Endodermal cell (in vitro differentiated cells): ENCODE measurements at regions not wholly inside any gene's neighbourhood (a gene's known extent, or its start where the extent isn't known, plus 50 kb on each side); places are given as distances from the start of the nearest gene placed in this dataset.
"Not testable (repeated sequence)": the region's sequence is repeated elsewhere in the genome, so short reads cannot be mapped to it uniquely, and the experiment has no call there.

Experiments used
- DNase-seq: peaks from one replicate; pipeline ENCODE4 v3.0.0-alpha.2; 2017
- H3K27ac ChIP-seq: 2 replicates; pipeline ENCODE4 v1.5.1; 2013; ENCODE audit warnings: mild to moderate bottlenecking, low read depth, low read length, moderate library complexity
- H3K27me3 ChIP-seq: 2 replicates; pipeline ENCODE4 v1.6.1; 2013; ENCODE audit warnings: mild to moderate bottlenecking, low read length, moderate library complexity; ENCODE audit not compliant: insufficient read depth, control insufficient read depth, poor library complexity, severe bottlenecking
- H3K36me3 ChIP-seq: 2 replicates; pipeline ENCODE4 v1.7.0; 2013; ENCODE audit warnings: mild to moderate bottlenecking, low read length, moderate library complexity; ENCODE audit not compliant: control insufficient read depth, insufficient read depth
- H3K4me1 ChIP-seq: one replicate; pipeline ENCODE4 v1.7.0; 2013; ENCODE audit warnings: low read length; ENCODE audit not compliant: control insufficient read depth, insufficient read depth
- H3K4me3 ChIP-seq: 2 replicates; pipeline ENCODE4 v1.5.1; 2013; ENCODE audit warnings: mild to moderate bottlenecking, low read length, moderate library complexity
- H3K9ac ChIP-seq: 2 replicates; pipeline ENCODE4 v1.6.1; 2013; ENCODE audit warnings: mild to moderate bottlenecking, low read length, moderate library complexity; ENCODE audit not compliant: poor library complexity, severe bottlenecking; ENCODE audit errors: extremely low read depth
- H3K9me3 ChIP-seq: 2 replicates; pipeline ENCODE4 v1.6.1; 2013; ENCODE audit warnings: mild to moderate bottlenecking, low read length, moderate library complexity; ENCODE audit not compliant: control insufficient read depth
- H3K27ac Mint-ChIP-seq: 2 replicates; pipeline ENCODE4 v1.8.0; 2020; ENCODE audit warnings: mixed read lengths
- H3K27me3 Mint-ChIP-seq: 2 replicates; pipeline ENCODE4 v1.8.0; 2021; ENCODE audit warnings: mild to moderate bottlenecking, mixed read lengths; ENCODE audit not compliant: insufficient read depth
- H3K36me3 Mint-ChIP-seq: 2 replicates; pipeline ENCODE4 v1.8.0; 2020; ENCODE audit warnings: low read depth, mixed read lengths
- H3K4me1 Mint-ChIP-seq: 2 replicates; pipeline ENCODE4 v1.8.0; 2020; ENCODE audit warnings: mixed read lengths
- H3K4me3 Mint-ChIP-seq: 2 replicates; pipeline ENCODE4 v1.8.0; 2020; ENCODE audit warnings: mild to moderate bottlenecking, moderate library complexity, mixed read lengths
- H3K9me3 Mint-ChIP-seq: 2 replicates; pipeline ENCODE4 v1.8.0; 2020; ENCODE audit warnings: mild to moderate bottlenecking, mixed read lengths
- CTCF ChIP-seq: fragments of 200-600 bp; sonication (generic); conservative IDR thresholded peaks from 2 replicates; pipeline ENCODE4 v1.5.0; 2021; ENCODE audit warnings: antibody characterized with exemption, mild to moderate bottlenecking
- WGBS, 2 experiments: methylation state at CpG; one replicate each; pipeline versions ENCODE4 v1.1.5 to v1.1.7; 2013; ENCODE audit warnings: missing lambda C conversion rate in 2 of 2, mixed read lengths in 1 of 2; ENCODE audit not compliant: insufficient coverage in 1 of 2, insufficient read length in 1 of 2; 5-methylcytosine and 5-hydroxymethylcytosine counted together

GRCh38 chr13:80523134-80523533 lies 182.2 kb upstream of the SPRY2 start:
- Histone ChIP-seq H3K9me3 (no peaks in the 10 kb centered on the region), H3K9ac (no peak overlapping the region), H3K4me1 (no peaks in the 10 kb centered on the region), H3K4me3 (no peak overlapping the region), H3K36me3 (no peaks in the 10 kb centered on the region), H3K27me3 (no peaks in the 10 kb centered on the region), H3K27ac (no peak overlapping the region)
- Mint-ChIP-seq H3K4me1 (peaks cover 32% of the 10 kb centered on the region), H3K9me3 (peaks cover 7% of the 10 kb centered on the region), H3K27ac (peak overlapping the region; percentile 48), H3K36me3 (no peaks in the 10 kb centered on the region), H3K4me3 (no peak overlapping the region), H3K27me3 (no peaks in the 10 kb centered on the region)
- TF ChIP-seq CTCF, result no peak
- 100% methylated on average over 1 of the region's 1 CpG; no CpG with 5 or more reads in 1 of the 2 experiments for WGBS, 2 experiments
- no peak for DNase-seq

DNA sequence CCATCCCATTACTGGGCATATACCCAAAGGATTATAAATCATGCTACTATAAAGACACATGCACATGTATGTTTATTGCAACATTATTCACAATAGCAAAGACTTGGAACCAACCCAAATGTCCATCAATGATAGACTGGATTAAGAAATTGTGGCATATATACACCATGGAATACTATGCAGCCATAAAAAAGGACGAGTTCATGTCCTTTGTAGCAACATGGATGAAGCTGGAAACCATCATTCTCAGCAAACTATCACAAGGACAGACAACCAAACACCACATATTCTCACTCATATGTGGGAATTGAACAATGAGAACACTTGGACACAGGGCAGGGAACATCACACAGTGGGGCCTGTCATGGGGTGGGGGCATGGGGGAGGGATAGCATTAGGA lies 181.5 kb upstream of the SPRY2 start:
- not testable (repeated sequence) for H3K27me3 Mint-ChIP-seq, H3K9ac ChIP-seq, H3K4me3 Mint-ChIP-seq, H3K4me1 ChIP-seq, H3K27ac Mint-ChIP-seq, H3K27ac ChIP-seq, H3K9me3 Mint-ChIP-seq, DNase-seq, H3K27me3 ChIP-seq, H3K4me3 ChIP-seq, H3K36me3 Mint-ChIP-seq, H3K9me3 ChIP-seq, H3K36me3 ChIP-seq
- 83% methylated on average over 1 of the region's 1 CpG; no CpG with 5 or more reads in 1 of the 2 experiments for WGBS, 2 experiments
- peaks cover 26% of the 10 kb centered on the region for H3K4me1 Mint-ChIP-seq

DNA sequence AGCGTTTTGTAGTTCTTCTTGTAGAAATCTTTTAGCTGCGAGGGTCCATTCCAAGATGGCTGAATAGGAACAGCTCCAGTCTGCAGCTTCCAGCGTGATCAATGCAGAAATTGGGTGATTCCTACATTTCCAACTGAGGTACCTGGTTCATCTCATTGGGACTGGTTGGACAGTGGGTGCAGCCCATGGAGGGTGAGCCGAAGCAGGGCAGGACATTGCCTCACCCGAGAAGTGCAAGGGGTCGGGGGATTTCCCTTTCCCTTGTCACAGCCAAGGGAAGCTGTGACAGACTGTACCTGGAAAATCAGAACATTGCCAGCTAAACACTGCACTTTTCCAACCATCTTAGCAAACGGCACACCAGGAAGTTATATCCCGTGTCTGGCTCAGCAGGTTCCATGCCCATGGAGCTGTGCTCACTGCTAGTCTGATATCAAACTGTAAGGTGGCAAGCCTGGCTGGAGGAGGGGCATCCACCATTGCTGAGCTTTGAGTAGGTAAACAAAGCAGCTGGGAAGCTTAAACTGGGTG lies 176.0 kb upstream of the SPRY2 start:
- Mint-ChIP-seq H3K4me1 (no peaks in the 10 kb centered on the region), H3K27ac (no peak overlapping the region), H3K27me3 (no peaks in the 10 kb centered on the region), H3K4me3 (no peak overlapping the region), H3K36me3 (no peaks in the 10 kb centered on the region), H3K9me3 (peaks cover 29% of the 10 kb centered on the region)
- Histone ChIP-seq H3K4me3 (no peak overlapping the region), H3K27me3 (no peaks in the 10 kb centered on the region), H3K27ac (no peak overlapping the region), H3K4me1 (no peaks in the 10 kb centered on the region), H3K36me3 (no peaks in the 10 kb centered on the region), H3K9me3 (peaks cover 21% of the 10 kb centered on the region), H3K9ac (no peak overlapping the region)
- TF ChIP-seq CTCF, result no peak
- DNase-seq, result no peak
- 94 to 100% methylated on average over 6 to 8 of the region's 8 CpGs for WGBS, 2 experiments

GRCh38 chr13:80515296-80515695 lies 174.4 kb upstream of the SPRY2 start:
- Mint-ChIP-seq H3K27me3 (no peaks in the 10 kb centered on the region), H3K27ac (no peak overlapping the region), H3K36me3 (no peaks in the 10 kb centered on the region), H3K9me3 (peaks cover 27% of the 10 kb centered on the region), H3K4me3 (no peak overlapping the region), H3K4me1 (no peaks in the 10 kb centered on the region)
- no peak overlapping the region for H3K27ac ChIP-seq
- WGBS, 2 experiments, result 82 to 100% methylated on average over 1 to 3 of the region's 4 CpGs
- no peak for TF ChIP-seq CTCF
- H3K9me3 ChIP-seq, result peaks cover 21% of the 10 kb centered on the region
- no peaks in the 10 kb centered on the region for H3K27me3 ChIP-seq
- no peak overlapping the region for H3K4me3 ChIP-seq
- no peaks in the 10 kb centered on the region for H3K4me1 ChIP-seq
- no peak overlapping the region for H3K9ac ChIP-seq
- H3K36me3 ChIP-seq, result no peaks in the 10 kb centered on the region
- DNase-seq, result no peak
